ENCODE measurements at regions not wholly inside any gene's neighbourhood (a gene's known extent, or its start where the extent isn't known, plus 50 kb on each side); places are given as distances from the start of the nearest gene placed in this dataset.

- no peak for ATAC-seq
- intact Hi-C loops (cut with micrococcal nuclease) = no loop called here
- DNase-seq = no peak
Measured at GRCh38 chr15:25051399-25052154, 96.8 kb downstream of the SNRPN start.

GRCh38 chr15:25052191-25052999 lies 97.6 kb downstream of the SNRPN start:
- intact Hi-C loops (cut with micrococcal nuclease) = no loop called here
- no peak for ATAC-seq
- DNase-seq = no peak

- intact Hi-C loops (cut with micrococcal nuclease) = no loop called here
- no peak for ATAC-seq
Measured at GRCh38 chr15:25053000-25053815, 98.4 kb downstream of the SNRPN start.

GRCh38 chr15:25054329-25054728 lies 99.5 kb downstream of the SNRPN start:
- intact Hi-C loops (cut with micrococcal nuclease) = no loop called here
- ATAC-seq (no peak), DNase-seq (no peak)

More at GRCh38 chr15:25053000-25053815, 98.4 kb downstream of the SNRPN start:
- DNase-seq = no peak

GRCh38 chr15:25054943-25055342 lies 100.2 kb downstream of the SNRPN start:
- DNase-seq (no peak), ATAC-seq (no peak)
- intact Hi-C loops (cut with micrococcal nuclease) = no loop called here

- intact Hi-C loops (cut with micrococcal nuclease) = no loop called here
- DNase-seq (no peak), ATAC-seq (no peak)
Measured at GRCh38 chr15:25055356-25056068, 100.7 kb downstream of the SNRPN start.

GRCh38 chr15:25056484-25057425 lies 102.0 kb downstream of the SNRPN start:
- no peak for ATAC-seq
- intact Hi-C loops (cut with micrococcal nuclease) = no loop called here
- DNase-seq = no peak

- DNase-seq (no peak), ATAC-seq (no peak)
- intact Hi-C loops (cut with micrococcal nuclease) = no loop called here
Measured at GRCh38 chr15:25057574-25057973, 102.8 kb downstream of the SNRPN start.

GRCh38 chr15:25058080-25058785 lies 103.4 kb downstream of the SNRPN start:
- no peak for DNase-seq
- ATAC-seq = no peak
- intact Hi-C loops (cut with micrococcal nuclease) = no loop called here

- no peak for ATAC-seq
Measured at GRCh38 chr15:25059698-25060471, 105.1 kb downstream of the SNRPN start.

GRCh38 chr15:25060472-25060803 lies 105.7 kb downstream of the SNRPN start:
- intact Hi-C loops (cut with micrococcal nuclease) = no loop called here
- DNase-seq = no peak
- ATAC-seq = no peak

More at GRCh38 chr15:25059698-25060471, 105.1 kb downstream of the SNRPN start:
- no peak for DNase-seq
- intact Hi-C loops (cut with micrococcal nuclease) = no loop called here

- ATAC-seq (no peak), DNase-seq (no peak)
- intact Hi-C loops (cut with micrococcal nuclease) = no loop called here
Measured at GRCh38 chr15:25060996-25061620, 106.3 kb downstream of the SNRPN start.

GRCh38 chr15:25061808-25062550 lies 107.2 kb downstream of the SNRPN start:
- intact Hi-C loops (cut with micrococcal nuclease) = no loop called here
- ATAC-seq = no peak

GRCh38 chr15:25062551-25063430 lies 108.0 kb downstream of the SNRPN start:
- no peak for DNase-seq

More at GRCh38 chr15:25061808-25062550, 107.2 kb downstream of the SNRPN start:
- no peak for DNase-seq

GRCh38 chr15:25065286-25065685 lies 110.5 kb downstream of the SNRPN start:
- ATAC-seq (no peak), DNase-seq (no peak)
- intact Hi-C loops (cut with micrococcal nuclease) = no loop called here

More at GRCh38 chr15:25062551-25063430, 108.0 kb downstream of the SNRPN start:
- intact Hi-C loops (cut with micrococcal nuclease) = no loop called here
- no peak for ATAC-seq

Data from left ventricle myocardium superior (tissue), 1 donor.